A673 (cell line): ENCODE measurements at regions not wholly inside any gene's neighbourhood (a gene's known extent, or its start where the extent isn't known, plus 50 kb on each side); places are given as distances from the start of the nearest gene placed in this dataset.
"Not testable (repeated sequence)": the region's sequence is repeated elsewhere in the genome, so short reads cannot be mapped to it uniquely, and the experiment has no call there.

Experiments
- BruUV-seq: library from RNA; stranded (reverse); fragments of 400-500 nt; replicated peaks from 2 replicates; lab custom pipeline; 2021; lab: Mats Ljungman, UMichigan
- CTCF ChIA-PET: fragments of 300-600 bp; sonication (Branson Sonifier 250); formaldehyde crosslinking; loops from one replicate; lab custom pipeline; 2022; ENCODE audit warnings: antibody characterized with exemption; lab: Charles Lee
- POLR2A ChIA-PET: fragments of 300-600 bp; sonication (Branson Sonifier 250); formaldehyde crosslinking; loops from one replicate; lab custom pipeline; 2022; ENCODE audit warnings: antibody characterized with exemption; ENCODE audit not compliant: low non-redundant PET; lab: Charles Lee
- DNase-seq: peaks from one replicate; pipeline ENCODE4 v3.0.0-alpha.2; 2015; ENCODE audit warnings: low spot score
- H3K27ac ChIP-seq: fragments of 200-600 bp; sonication (generic); 2 replicates; pipeline ENCODE4 v1.5.1; 2016; ENCODE audit warnings: mixed run types, low read depth, mild to moderate bottlenecking, mixed read lengths, antibody characterized with exemption, low read length; ENCODE audit not compliant: poor library complexity, severe bottlenecking
- H3K27me3 ChIP-seq: fragments of 200-600 bp; sonication (generic); replicated peaks from 2 replicates; pipeline ENCODE4 v1.6.1; 2017; ENCODE audit warnings: mixed run types, low read depth, mild to moderate bottlenecking, mixed read lengths, antibody characterized with exemption, low read length; ENCODE audit not compliant: insufficient read depth, poor library complexity
- H3K36me3 ChIP-seq: fragments of 200-600 bp; sonication (generic); 2 replicates; pipeline ENCODE4 v1.6.1; 2016; ENCODE audit warnings: mixed run types, mild to moderate bottlenecking, mixed read lengths, antibody characterized with exemption, low read length; ENCODE audit not compliant: insufficient read depth, poor library complexity, severe bottlenecking
- H3K4me1 ChIP-seq: fragments of 200-600 bp; sonication (generic); 2 replicates; pipeline ENCODE4 v1.6.1; 2017; ENCODE audit warnings: mixed run types, mild to moderate bottlenecking, mixed read lengths, antibody characterized with exemption, low read length; ENCODE audit not compliant: insufficient read depth, poor library complexity, severe bottlenecking
- H3K4me3 ChIP-seq: fragments of 200-600 bp; sonication (generic); 2 replicates; pipeline ENCODE4 v1.5.1; 2016; ENCODE audit warnings: low read depth, mixed run types, mild to moderate bottlenecking, mixed read lengths, low read length; ENCODE audit not compliant: poor library complexity, severe bottlenecking
- H3K9me3 ChIP-seq: fragments of 200-600 bp; sonication (generic); 2 replicates; pipeline ENCODE4 v1.6.1; 2016; ENCODE audit warnings: mixed run types, low read depth, mild to moderate bottlenecking, mixed read lengths, antibody characterized with exemption, low read length; ENCODE audit not compliant: poor library complexity, severe bottlenecking
- CTCF ChIP-seq: fragments of 300-800, 200-600 bp; sonication (generic); conservative IDR thresholded peaks from 2 replicates; pipeline ENCODE4 v1.5.1; 2017; ENCODE audit warnings: low read depth, mild to moderate bottlenecking, antibody characterized with exemption, low read length, moderate library complexity, mixed read lengths
- EZH2 ChIP-seq: fragments of 200-600 bp; sonication (generic); IDR thresholded peaks from 2 replicates; pipeline ENCODE4 v1.6.1; 2017; ENCODE audit warnings: borderline replicate concordance, low read depth, mild to moderate bottlenecking, mixed read lengths, antibody characterized with exemption, low read length; ENCODE audit not compliant: poor library complexity, severe bottlenecking
- intact Hi-C: fragments of 100-400 bp; cut with micrococcal nuclease; formaldehyde crosslinking; loops from one replicate; pipeline ENCODE4 v1.10.0; 2022; ENCODE audit not compliant: unreplicated experiment

GRCh38 chr2:224169847-224170246 lies 130.8 kb upstream of the SERPINE2 start:
- no peaks in the 10 kb centered on the region for H3K9me3 ChIP-seq
- no peak for TF ChIP-seq EZH2
- no peak for TF ChIP-seq CTCF
- POLR2A ChIA-PET, result no interaction called here
- H3K4me1 ChIP-seq, result peaks cover 23% of the 10 kb centered on the region
- CTCF ChIA-PET, result no interaction called here
- H3K36me3 ChIP-seq, result no peaks in the 10 kb centered on the region
- H3K27me3 ChIP-seq, result no peaks in the 10 kb centered on the region
- H3K27ac ChIP-seq, result no peak overlapping the region
- BruUV-seq, result no TSS peak
- intact Hi-C loops, result no loop called here
- no peak for DNase-seq
- no peak overlapping the region for H3K4me3 ChIP-seq

- POLR2A ChIA-PET, intact Hi-C loops, H3K4me1 ChIP-seq, H3K27me3 ChIP-seq, DNase-seq, CTCF ChIA-PET, BruUV-seq, H3K36me3 ChIP-seq, H3K27ac ChIP-seq, H3K4me3 ChIP-seq, H3K9me3 ChIP-seq: not testable (repeated sequence)
Measured at GRCh38 chr2:224167781-224168180, 128.7 kb upstream of the SERPINE2 start.

DNA sequence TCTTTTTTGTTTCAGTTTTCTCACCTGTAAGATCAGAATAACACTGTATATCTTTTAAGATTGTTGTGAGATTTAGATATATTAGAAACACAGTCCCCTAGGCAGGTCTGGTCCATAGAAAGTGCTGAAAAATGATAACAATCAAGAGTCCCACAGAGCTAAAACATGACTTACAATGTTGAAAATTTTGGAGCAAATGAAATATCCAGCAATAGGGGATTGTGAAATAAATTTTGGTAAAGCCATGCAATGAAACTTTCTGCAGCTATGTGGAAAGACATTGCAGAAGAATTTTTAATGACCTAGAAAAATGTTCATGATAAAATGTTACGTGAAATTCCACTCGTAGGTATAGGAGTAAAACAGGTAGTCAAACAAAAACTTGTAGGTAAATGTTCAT lies 127.6 kb upstream of the SERPINE2 start:
- DNase-seq, result no peak
- no TSS peak for BruUV-seq
- TF ChIP-seq EZH2 (no peak), CTCF (no peak)
- Histone ChIP-seq H3K9me3 (no peaks in the 10 kb centered on the region), H3K36me3 (no peaks in the 10 kb centered on the region), H3K27me3 (no peaks in the 10 kb centered on the region), H3K4me3 (no peak overlapping the region), H3K4me1 (no peaks in the 10 kb centered on the region), H3K27ac (no peak overlapping the region)
- ChIA-PET CTCF (no interaction called here), POLR2A (no interaction called here)
- intact Hi-C loops, result no loop called here

- ChIA-PET POLR2A (no interaction called here), CTCF (no interaction called here)
- Histone ChIP-seq H3K9me3 (no peaks in the 10 kb centered on the region), H3K27me3 (no peaks in the 10 kb centered on the region), H3K4me1 (no peaks in the 10 kb centered on the region), H3K27ac (no peak overlapping the region), H3K36me3 (no peaks in the 10 kb centered on the region), H3K4me3 (no peak overlapping the region)
- DNase-seq, result no peak
- no peak for TF ChIP-seq EZH2
- TF ChIP-seq CTCF, result no peak
- BruUV-seq, result no TSS peak
- intact Hi-C loops, result no loop called here
Measured at GRCh38 chr2:224165901-224166319, 126.8 kb upstream of the SERPINE2 start.
